ENCODE measurements at regions not wholly inside any gene's neighbourhood (a gene's known extent, or its start where the extent isn't known, plus 50 kb on each side); places are given as distances from the start of the nearest gene placed in this dataset.

- TF ChIP-seq CTCF (IDR thresholded peaks at IDR 0.05; ENCODE audit: poor library complexity, severe bottlenecking) = no peak
- TF ChIP-seq EZH2 (IDR thresholded peaks at IDR 0.05; ENCODE audit: borderline replicate concordance, insufficient read depth, low read length, poor library complexity, severe bottlenecking) = no peak
- no peak for TF ChIP-seq POLR2AphosphoS5 (IDR thresholded peaks at IDR 0.05)
- TF ChIP-seq EP300 (conservative IDR thresholded peaks at IDR 0.05; ENCODE audit: poor library complexity, severe bottlenecking) = no peak
- TF ChIP-seq TAF1 (IDR thresholded peaks at IDR 0.05; ENCODE audit: low read depth) = no peak
Measured at GRCh38 chr2:34387536-34387935, 788.4 kb upstream of the FAM98A start.
